Left forelimb (tissue), 1 donor: ENCODE measurements at regions not wholly inside any gene's neighbourhood (a gene's known extent, or its start where the extent isn't known, plus 50 kb on each side); places are given as distances from the start of the nearest gene placed in this dataset.

ENCODE experiments used
- DNase-seq: peaks from one replicate; pipeline ENCODE4 v3.0.0-alpha.2; 2018; ENCODE audit warnings: low spot score

DNA sequence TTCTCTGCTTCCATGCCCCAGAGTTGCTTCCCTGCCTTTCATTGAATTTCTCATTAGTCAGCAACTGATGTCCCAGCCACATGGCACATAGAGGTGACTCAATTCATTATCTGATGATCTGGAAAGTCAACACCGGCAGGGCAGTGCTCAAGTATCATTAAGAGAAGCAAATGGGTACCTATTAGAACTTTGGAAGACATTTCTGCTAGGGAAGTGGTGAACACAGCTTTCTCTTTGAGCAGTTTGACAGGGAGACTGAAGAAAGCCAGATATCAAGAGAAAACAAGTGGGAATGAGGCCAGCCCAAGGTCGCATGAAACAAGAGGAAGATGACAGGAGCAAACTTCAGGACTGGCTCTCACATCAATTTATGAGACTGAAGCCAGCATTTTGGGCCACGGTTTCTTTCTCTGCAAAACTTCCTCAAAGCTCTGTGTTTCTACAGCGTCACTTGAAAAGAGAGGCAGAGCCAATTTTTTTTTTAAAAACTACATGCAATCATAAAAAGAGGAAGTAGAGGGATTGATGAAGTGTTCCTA is 108.3 kb upstream of the RPS6KA3 start:
- no peak for DNase-seq

DNA sequence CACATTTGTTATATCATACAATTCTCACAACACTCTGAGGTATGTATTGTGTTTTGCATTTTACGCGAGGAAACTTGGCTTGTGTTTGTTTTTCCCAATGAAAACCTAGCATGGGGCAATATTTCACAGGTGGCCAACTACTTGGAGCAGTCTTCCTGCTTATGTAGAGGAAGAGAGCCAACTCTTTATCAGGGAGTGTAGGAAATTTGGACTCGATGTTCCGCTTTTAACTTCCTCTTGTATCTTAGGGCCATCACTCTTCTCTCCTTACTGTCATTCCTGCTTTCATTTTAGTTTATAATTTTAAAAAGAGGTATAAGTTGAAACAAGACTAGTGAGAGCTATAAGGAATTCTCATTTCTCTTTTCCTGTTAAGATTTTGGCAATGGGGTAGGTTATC is 107.7 kb upstream of the RPS6KA3 start:
- DNase-seq = no peak

DNA sequence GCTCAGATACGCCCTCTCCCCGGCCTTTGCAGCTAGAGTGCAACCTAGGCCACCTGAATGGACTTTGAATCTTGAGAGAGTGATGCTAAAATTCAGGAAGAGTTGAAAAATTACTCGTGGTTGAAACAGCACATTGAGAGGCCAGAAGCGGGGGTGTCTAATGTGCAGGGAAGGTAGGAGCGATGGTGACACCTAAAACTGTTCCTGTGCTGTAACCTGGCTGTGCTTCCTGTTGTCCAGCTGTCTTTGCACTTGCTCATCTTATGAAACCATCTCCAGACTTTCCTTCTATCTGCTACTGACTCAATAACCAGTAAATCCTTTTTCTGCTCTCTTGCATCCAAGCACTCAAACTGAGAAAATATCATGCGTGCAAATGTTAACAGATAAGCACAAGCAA is 106.4 kb upstream of the RPS6KA3 start:
- DNase-seq = no peak

DNA sequence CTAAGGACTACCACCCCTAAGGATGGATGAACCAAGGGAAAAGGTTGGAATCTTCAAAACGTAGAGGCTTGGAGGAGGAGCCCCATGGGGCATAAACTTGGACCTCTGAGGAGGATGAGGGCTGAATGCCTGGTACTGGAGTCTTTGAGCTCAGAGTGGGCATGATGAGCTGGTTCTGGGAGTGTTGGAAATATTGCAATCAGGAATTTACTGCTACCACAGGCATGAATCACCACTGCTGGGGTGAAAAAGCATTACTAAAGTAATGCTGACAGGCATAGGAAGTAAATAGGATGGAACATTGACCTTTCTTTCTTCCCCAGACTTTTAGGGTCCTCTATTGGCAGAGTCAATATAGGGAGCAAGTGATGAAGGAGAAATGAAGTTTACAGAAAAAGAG is 105.8 kb upstream of the RPS6KA3 start:
- DNase-seq = no peak

DNA sequence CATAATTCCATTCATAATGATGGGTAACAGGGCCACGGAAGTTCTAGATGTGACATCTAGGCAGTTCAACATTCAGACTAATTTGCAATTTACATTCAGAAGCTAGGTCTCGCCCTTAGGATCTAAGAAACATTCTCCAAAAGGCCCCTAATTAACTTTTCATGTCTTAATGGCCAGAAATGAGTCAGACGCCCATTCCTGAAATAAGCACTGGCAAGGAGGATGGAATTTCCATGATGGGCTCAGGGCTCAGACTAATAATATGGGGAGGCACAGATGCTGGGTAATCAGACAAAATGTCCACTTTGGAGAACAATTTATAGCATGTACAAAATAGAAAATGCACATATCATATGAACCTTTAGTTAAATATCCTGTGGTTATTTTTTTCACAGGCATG is 102.8 kb upstream of the RPS6KA3 start:
- DNase-seq = no peak

DNA sequence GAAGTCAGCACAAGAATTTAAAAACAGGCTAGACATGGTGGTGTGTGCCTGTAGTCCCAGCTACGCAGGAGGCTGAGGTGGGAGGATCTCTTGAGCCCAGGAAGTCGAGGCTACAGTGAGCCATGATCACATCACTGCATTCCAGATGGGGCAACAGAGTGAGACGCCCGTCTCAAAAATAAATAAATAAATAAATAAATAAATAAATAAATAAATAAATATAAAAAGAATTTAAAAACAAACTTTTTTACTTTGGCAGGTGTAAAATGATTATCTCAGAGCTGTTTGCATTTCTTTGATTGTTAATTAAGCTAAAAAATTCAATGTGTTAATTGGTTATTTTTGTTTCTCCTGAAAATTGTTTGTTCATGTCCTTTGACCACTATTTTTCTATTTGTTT is 97.5 kb upstream of the RPS6KA3 start:
- DNase-seq = no peak

DNA sequence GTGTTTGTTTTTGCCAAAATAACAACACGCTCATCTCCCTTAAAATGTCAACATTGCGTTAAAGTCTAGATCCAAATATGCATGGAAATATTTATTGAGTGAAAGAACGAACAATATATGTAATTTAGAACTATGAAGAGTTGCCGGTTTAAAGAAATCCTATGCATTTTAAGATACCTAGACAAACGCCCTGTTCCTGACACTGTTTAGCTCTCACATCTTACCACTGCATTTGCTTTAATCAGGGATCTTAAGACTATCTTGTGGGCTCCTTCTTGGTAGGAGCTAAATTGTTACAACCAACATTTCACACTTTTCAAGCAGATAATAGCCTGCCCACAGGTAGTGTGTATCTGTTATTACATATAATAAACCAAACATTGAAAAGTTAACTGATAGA is 96.6 kb upstream of the RPS6KA3 start:
- DNase-seq = no peak

DNA sequence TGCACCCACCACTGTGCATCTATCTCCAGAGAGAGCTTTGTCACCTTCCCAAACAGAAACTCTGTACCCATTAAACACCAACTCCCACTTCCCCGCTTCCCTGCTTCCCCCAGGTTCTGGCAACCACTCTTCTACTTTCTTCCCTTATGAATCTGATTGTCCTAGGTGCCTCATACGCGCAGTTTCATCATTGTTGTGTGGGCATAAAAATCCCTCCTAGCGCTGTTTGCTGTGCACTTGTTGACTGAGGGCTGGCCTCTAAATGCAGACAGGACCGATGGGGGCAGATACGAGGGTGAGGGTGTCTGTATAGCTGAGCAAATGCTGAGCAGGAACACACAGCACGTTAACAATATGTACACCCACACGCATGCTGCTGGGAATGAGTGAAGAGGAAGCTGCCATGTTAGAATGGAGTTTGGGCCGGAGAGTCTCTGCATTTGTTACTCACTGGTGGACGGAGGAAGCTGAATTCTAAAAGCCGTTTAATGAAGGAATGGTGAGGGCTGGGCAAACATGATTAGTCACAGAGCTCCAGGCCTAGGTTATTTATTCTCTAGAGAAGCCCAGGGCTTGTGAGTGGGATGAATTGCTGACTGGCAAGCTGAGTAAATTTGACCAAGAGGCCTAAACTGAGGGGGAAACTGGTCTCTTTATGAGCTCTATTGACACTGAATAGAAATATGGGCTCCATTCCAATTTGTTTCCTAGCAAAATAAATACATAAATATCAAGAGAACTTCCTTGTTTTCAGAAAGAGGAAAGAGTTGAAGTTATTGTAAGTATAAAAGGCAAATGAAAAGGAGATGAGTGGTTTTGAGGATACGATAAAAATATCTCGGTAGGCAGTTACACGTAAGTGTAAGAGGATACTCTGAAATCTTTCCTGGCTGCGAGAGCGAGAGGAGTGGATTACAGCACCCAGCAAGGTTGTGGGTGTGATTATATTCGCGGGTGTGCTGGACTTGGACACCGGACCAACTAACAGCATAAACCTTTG is 95.9 kb upstream of the RPS6KA3 start:
- DNase-seq = no peak

DNA sequence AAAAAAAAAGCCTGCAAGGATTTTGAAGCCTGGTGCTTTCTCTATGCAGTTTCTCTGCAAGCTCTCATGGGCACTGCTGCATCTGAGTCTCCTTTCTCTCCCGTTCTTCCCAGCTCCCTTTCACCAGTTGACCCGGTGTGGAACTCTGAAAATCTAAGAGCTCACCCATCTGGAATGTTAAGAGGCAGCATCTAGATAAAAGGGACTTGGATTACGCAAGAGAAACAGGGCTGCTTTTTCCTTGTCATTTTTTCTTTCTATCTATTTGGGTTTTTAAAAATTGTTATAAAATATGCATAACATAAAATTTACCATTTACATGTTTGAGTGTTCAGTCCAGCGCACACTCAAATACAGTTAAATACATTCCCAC is 95.2 kb upstream of the RPS6KA3 start:
- no peak for DNase-seq

DNA sequence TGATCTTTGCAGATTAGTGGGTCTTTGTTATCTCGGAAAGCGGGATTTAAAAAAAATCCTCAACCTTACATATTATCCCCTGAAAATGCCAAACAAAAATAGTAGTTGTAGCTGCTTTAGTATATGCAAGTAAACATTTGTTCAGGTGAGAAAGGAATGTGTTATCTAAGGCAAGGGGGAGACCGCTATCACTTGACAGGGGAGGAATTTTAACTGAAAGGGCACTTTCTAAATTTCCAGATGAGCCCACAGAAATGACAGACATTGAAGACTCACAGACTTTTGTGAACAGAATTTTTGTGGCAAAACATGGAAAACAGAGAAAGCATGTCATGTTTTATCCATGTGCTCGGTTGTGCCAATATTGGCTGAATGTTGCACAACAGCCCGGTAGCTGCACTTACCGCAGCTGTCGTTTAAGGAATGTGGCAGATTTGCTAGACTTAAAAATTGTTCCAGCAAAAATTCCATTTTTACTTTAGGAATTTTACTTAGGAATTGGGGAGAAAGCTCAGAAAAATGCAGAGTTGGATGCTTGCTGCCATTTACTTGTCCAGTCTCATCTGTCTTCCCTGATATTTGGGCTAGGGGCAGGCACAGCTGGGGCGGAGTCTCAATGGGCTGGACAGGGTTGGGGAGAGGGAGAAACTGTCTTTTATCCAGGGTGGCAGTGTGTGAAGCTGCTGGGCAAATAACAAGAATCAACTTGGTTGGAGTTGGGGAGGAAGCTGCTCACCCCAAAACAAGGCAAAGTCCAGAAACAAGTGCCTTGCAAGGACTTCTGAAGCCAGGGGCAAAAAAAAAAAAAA is 94.6 kb upstream of the RPS6KA3 start:
- no peak for DNase-seq

DNA sequence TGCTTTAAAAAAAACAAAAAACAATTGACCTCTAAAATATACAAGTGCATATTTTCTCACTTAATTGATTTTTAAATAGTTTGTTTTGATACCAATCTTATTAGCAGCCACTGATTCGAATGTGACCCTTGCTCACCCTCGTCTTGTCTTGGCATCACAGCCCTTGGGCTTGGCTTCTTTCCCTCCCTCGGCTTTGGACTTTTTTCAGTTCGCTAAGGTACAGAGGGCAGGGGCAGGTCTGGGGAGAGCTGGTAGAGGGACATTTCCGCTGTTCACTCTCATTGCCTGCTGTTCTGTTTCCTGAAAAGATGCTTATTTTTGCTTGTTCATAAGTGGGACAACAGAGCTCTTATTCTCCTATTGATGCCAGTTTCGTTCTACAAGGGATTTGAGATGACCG is 88.5 kb upstream of the RPS6KA3 start:
- DNase-seq = no peak

DNA sequence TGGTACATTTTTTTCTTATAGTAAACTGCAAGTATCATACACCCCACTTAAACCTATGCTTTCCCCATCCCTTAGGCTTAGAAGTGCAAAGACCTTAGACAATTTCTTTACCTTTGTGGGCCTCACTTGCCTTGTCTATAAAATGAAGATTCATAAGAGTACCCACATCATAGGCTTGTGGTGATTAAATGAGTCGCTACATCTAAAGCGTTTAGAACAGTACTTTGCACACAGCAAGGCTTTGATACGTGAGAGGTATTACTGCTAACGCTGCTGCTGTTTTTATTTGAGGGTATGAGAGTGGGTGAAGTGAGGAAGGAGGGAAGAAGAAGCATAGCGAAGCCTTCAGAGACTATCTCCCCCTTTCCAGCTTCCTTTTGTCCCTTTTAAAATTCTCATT is 87.8 kb upstream of the RPS6KA3 start:
- DNase-seq = no peak

DNA sequence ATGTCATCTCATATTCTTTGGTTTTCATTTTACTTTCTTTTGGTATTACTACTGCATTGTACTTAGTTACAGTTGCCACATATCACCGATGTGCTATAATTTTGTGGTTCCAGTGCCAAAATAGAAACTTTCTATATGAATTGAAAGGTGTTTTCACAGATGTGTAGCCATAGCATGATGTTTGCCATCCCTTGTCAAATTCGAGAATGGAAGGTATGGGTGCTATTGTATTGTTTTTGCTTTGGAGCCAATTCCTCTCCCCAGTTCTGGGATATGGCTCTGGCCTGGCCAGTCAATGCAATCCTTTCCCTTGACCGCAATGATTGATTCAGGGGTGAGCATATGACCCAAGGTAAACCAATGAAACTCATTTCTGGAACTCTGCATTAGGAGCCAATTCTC is 86.2 kb upstream of the RPS6KA3 start:
- DNase-seq = no peak

DNA sequence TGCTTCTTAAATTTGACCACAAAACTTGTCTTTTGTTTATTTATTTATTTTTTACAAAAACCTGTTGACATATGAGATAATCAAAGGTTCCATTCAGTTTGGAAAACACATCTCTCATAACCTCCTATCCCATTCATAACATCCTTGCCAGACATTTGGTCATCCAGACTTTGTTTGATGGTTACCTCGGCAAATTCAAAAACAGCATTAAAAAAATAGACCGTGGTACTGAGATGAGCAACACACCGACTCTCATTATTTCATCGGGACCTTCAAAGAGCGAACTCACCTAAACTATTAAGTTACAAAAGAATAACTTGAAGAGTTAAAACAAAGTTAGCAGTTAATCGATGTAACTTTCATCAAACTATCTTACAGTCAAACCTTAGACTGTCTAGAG is 85.8 kb upstream of the RPS6KA3 start:
- no peak for DNase-seq

DNA sequence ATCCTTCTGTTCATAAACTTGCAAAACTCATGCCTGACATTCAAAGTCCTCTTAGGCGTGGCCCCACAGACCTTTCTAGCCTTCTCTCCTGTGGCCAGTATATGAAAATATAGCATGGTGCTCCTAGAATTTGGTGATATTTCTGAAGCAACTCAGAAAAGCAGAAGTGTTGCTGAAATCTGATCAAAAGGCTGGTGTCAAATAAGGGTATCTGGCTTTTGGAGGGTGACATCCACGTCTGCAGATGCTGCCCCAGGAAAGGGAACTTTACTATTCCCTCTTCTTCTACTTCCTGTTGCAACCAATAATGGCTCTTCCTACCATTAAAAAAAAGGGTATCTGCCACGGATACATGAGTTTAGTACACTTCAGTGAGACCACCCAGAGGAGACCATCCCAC is 83.9 kb upstream of the RPS6KA3 start:
- no peak for DNase-seq

DNA sequence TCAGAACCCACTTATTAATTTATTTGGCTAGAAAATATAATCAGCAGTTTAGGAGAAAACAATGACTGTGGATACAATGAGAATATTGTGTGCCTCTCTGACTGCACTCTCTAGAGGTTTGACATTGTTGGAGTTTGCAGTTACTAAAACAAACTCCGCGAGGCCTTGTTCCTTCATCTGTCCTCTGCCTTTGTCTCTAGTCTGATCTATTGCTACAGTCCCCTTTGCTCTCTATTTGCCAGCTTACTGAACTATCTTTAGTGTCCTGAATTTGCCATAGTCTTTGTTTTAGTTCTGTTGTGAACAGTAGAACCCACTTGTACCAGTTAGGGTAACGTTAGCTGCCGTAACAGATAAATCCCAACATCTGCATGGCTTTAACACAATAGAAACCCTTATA is 81.4 kb upstream of the RPS6KA3 start:
- DNase-seq = no peak

DNA sequence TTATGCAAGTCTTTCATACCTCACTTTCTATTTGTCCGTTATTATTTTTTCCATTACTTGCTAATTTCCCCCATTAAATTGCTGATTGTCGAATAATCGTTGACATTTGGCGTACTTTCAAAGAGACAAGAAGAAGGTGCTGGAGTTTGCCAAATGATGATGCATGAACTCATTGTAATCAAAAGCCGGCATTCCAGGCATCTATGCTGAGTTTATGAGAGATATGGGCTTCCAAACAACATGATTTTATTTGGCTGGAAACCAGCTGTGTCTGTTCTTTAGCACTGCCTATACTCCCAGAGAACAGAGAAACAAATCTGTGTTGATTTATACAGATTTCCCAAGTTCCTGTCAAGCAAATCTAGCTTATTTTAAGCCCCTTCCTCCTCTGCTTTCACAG is 80.8 kb upstream of the RPS6KA3 start:
- no peak for DNase-seq

DNA sequence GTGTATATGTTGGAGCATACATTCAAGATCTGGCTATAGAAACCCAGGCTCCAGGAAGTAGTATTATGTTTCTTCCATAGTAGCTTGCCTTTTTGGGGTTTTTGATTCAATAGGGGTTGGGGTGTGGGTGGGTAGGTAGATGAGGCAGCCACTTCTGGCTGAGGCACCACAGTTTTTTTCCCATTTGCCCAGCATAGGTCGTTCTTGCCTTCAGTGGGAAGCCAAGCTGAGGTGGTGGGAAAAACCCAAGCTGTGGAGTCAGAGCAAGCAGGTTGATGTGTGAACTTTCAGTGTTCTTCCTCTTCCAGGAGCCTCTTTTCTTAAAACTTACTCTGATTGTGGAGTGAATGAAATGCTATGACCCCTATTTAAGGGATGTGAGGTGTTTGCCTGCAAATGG is 67.0 kb upstream of the RPS6KA3 start:
- no peak for DNase-seq

DNA sequence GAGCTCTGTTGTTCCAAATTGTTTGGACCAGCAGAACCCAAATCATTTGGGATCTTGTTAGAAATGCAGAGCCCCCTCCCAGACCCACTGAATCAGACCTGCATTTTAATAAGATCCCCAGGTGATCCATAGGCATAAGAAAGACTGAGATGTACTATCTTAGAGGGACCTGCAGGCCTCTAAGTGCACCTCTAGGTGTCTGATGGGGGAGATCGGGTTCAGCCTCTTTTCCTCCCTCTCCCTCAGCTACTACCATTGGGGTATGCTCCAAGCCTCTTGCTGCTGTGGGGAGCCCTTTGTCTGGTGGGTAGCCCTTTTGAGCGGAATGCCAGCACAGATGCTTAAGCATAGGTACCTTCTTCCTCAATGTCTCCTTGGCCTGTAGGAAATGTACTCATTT is 63.8 kb upstream of the RPS6KA3 start:
- no peak for DNase-seq

DNA sequence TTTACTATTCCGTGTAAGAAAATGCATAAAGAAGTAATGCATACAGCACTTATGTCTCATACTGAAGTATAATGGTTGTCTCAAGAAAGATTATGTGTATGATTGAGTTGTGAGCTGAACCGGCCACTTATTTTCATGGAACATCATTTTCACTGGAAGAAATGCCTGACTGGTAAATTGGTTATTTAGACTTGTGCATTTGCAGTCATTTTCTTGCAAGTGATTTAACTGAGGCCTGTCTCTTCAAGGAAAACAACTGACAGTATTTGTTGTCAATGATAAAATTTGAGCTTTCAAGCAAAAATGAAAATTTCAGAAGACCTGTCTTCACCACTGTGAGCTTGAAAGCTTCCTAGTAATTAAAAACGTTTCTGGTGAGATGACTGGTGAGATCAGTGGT is 62.7 kb upstream of the RPS6KA3 start:
- DNase-seq = no peak

DNA sequence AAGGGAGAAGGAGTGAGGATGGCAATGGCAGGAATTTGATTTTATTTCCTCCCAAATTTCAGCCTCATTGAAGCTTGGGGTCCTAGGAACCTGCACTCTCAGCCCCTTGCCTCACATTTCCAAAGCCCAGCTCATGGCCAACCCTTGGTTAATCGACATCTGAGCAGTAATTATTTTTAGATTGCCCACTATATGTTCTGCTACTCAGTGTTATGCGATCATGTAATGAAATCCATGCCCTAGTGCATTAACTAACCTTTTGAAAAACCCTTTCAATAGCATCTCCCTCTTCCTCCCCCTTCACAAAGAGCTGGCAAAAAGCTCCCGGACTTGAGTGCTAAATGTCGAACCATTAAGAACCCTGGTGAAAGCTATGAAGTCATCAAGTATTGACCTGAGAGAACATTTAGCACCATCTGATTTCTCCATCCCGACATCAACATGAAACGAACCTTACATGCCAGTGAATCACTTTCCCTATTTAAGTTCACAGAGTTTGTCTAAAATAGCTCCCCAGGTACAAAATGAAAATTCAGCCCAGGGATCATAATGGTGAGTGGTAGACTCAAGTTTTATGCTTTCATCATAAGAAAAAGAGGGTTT is 59.2 kb upstream of the RPS6KA3 start:
- DNase-seq = no peak

DNA sequence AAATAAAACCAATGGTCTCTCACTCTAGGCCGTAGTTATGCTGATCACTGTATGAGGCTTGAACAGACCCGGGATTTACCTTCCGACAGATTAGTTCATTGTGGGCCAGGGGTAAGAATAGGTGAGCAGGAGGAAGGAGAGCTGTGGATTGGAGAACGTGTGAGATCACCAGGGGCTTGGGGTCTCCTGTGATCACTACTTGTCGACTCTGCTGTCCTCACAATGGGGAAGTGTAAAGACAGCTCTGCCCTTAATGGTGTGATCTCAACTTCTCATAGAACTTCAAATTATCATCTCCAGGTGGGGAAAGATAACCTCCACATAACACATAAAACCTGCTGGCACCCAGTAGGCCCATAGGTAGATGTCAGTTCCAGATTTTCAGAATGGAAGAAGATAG is 56.2 kb upstream of the RPS6KA3 start:
- DNase-seq = no peak
